ENCODE measurements at regions not wholly inside any gene's neighbourhood (a gene's known extent, or its start where the extent isn't known, plus 50 kb on each side); places are given as distances from the start of the nearest gene placed in this dataset.
"Not testable (repeated sequence)": the region's sequence is repeated elsewhere in the genome, so short reads cannot be mapped to it uniquely, and the experiment has no call there.

- TF ChIP-seq FOS (IDR thresholded peaks at IDR 0.05; ENCODE audit: borderline replicate concordance, insufficient read depth, low read length) (no peak), GATA2 (IDR thresholded peaks at IDR 0.05; ENCODE audit: insufficient read depth, insufficient read length, low read depth, low read length) (no peak), MYC (IDR thresholded peaks at IDR 0.05; ENCODE audit: low read depth, low read length) (no peak)
- intact Hi-C loops (cut with micrococcal nuclease): no loop called here
- no peak overlapping the region for H3K4me2 ChIP-seq (ENCODE audit: insufficient read depth, low read length)
- no peaks in the 10 kb centered on the region for H3K9me1 ChIP-seq (replicated peaks; ENCODE audit: control insufficient read depth, extremely low read depth, insufficient read depth, low read length)
- H3K4me3 ChIP-seq (replicated peaks in 1 of 3; ENCODE audit: insufficient read depth in 1 of 3, low read depth in 1 of 3, low read length in 3 of 3): no peak overlapping the region
- dilution Hi-C loops (cut with MboI; ENCODE audit: extremely low pct_ligation_motif_present, low sequenced_read_pairs): no loop called here
- H2AFZ ChIP-seq (ENCODE audit: low read depth, low read length): no peak overlapping the region
- H3K9me3 ChIP-seq (replicated peaks; ENCODE audit: control insufficient read depth, insufficient read depth, low read length): no peaks in the 10 kb centered on the region
- no peak overlapping the region for H3K9ac ChIP-seq (replicated peaks; ENCODE audit: extremely low read depth, insufficient read depth, low read length)
- CTCF ChIA-PET: no interaction called here
- FAIRE-seq (no peak), DNase-seq (ENCODE audit: low read depth, low spot score) (no peak)
- POLR2A ChIA-PET: no interaction called here
- H3K27me3 ChIP-seq (ENCODE audit: control insufficient read depth in 2 of 2, insufficient read depth in 2 of 2, low read length in 2 of 2): peaks cover 0 to under 1% of the 10 kb centered on the region in 2 experiments
- no peaks in the 10 kb centered on the region for H3K4me1 ChIP-seq (ENCODE audit: control insufficient read depth, extremely low read depth, insufficient read depth, low read length)
- no peaks in the 10 kb centered on the region for H3K79me2 ChIP-seq (ENCODE audit: control insufficient read depth, insufficient read depth, low read length)
- no peaks in the 10 kb centered on the region for H4K20me1 ChIP-seq (replicated peaks; ENCODE audit: control insufficient read depth, extremely low read depth, insufficient read depth, low read length)
- no peak overlapping the region for H3K27ac ChIP-seq (ENCODE audit: insufficient read depth, low read depth, low read length)
- no peaks in the 10 kb centered on the region for H3K36me3 ChIP-seq (ENCODE audit: control insufficient read depth in 2 of 2, extremely low read depth in 1 of 2, insufficient read depth in 2 of 2, low read length in 2 of 2)
- BruUV-seq (replicated peaks): no TSS peak
Observed at GRCh38 chr1:221576268-221576667, 165.6 kb downstream of the DUSP10 start.

- DNase-seq (ENCODE audit: low read depth, low spot score): no peak
- Histone ChIP-seq H3K9ac (replicated peaks; ENCODE audit: extremely low read depth, insufficient read depth, low read length) (no peak overlapping the region), H3K27ac (ENCODE audit: insufficient read depth, low read depth, low read length) (no peak overlapping the region), H3K4me2 (ENCODE audit: insufficient read depth, low read length) (no peak overlapping the region), H2AFZ (ENCODE audit: low read depth, low read length) (no peak overlapping the region), H3K36me3 (ENCODE audit: control insufficient read depth in 2 of 2, extremely low read depth in 1 of 2, insufficient read depth in 2 of 2, low read length in 2 of 2) (no peaks in the 10 kb centered on the region), H3K79me2 (ENCODE audit: control insufficient read depth, insufficient read depth, low read length) (no peaks in the 10 kb centered on the region), H4K20me1 (replicated peaks; ENCODE audit: control insufficient read depth, extremely low read depth, insufficient read depth, low read length) (no peaks in the 10 kb centered on the region), H3K4me1 (ENCODE audit: control insufficient read depth, extremely low read depth, insufficient read depth, low read length) (no peaks in the 10 kb centered on the region), H3K9me1 (replicated peaks; ENCODE audit: control insufficient read depth, extremely low read depth, insufficient read depth, low read length) (no peaks in the 10 kb centered on the region), H3K9me3 (replicated peaks; ENCODE audit: control insufficient read depth, insufficient read depth, low read length) (no peaks in the 10 kb centered on the region), H3K27me3 (ENCODE audit: control insufficient read depth in 2 of 2, insufficient read depth in 2 of 2, low read length in 2 of 2) (peaks cover 0 to 5% of the 10 kb centered on the region in 2 experiments), H3K4me3 (replicated peaks in 1 of 3; ENCODE audit: insufficient read depth in 1 of 3, low read depth in 1 of 3, low read length in 3 of 3) (no peak overlapping the region)
- CTCF ChIA-PET: interaction anchor here (1.4 to 1.5 kb wide), 3 partner anchors 13 to 319 kb away, joined by 3 read pairs; no protein-coding TSS in a partner anchor
- dilution Hi-C loops (cut with MboI; ENCODE audit: extremely low pct_ligation_motif_present, low sequenced_read_pairs) (no loop called here), intact Hi-C loops (cut with micrococcal nuclease) (no loop called here)
- POLR2A ChIA-PET: no interaction called here
- FAIRE-seq: no peak
- no TSS peak for BruUV-seq (replicated peaks)
- no peak for TF ChIP-seq POLR2A (IDR thresholded peaks at IDR 0.05; ENCODE audit: low read depth, low read length)
- no peak for TF ChIP-seq POLR2AphosphoS5 (IDR thresholded peaks at IDR 0.05; ENCODE audit: insufficient read depth, low read depth, low read length)
- no peak for TF ChIP-seq FOS (IDR thresholded peaks at IDR 0.05; ENCODE audit: borderline replicate concordance, insufficient read depth, low read length)
- TF ChIP-seq MAX (IDR thresholded peaks at IDR 0.05; ENCODE audit: insufficient read depth, insufficient read length): no peak
- no peak for TF ChIP-seq GATA2 (IDR thresholded peaks at IDR 0.05; ENCODE audit: insufficient read depth, insufficient read length, low read depth, low read length)
- TF ChIP-seq JUN (IDR thresholded peaks at IDR 0.05; ENCODE audit: borderline replicate concordance, insufficient read depth, insufficient read length, low read depth): no peak
- no peak for TF ChIP-seq CTCF (IDR thresholded peaks at IDR 0.05; ENCODE audit: extremely low read depth in 1 of 2, insufficient read depth in 1 of 2, low read depth in 1 of 2, low read length in 2 of 2)
- TF ChIP-seq EZH2 (IDR thresholded peaks at IDR 0.05; ENCODE audit: borderline replicate concordance, low read depth, low read length, severe bottlenecking): no peak
- no peak for TF ChIP-seq MYC (IDR thresholded peaks at IDR 0.05; ENCODE audit: low read depth, low read length)
Observed at GRCh38 chr1:221583465-221583864, 158.4 kb downstream of the DUSP10 start.

DNA sequence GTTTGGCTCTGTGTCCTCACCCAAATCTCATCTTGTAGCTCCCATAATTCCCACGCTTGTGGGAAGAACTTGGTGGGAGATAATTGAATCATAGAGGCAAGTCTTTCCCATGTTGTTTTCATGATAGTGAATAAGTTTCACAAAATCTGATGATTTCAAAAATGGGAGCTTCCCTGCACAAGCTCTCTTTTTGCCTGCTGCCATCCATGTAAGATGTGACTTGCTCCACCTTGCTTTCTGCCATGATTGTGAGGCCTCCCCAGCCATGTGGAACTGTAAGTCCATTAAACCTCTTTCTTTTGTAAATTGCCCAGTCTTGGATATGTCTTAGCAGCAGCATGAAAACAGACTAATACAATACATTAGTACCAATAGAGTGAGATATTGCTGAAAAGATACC, 154.9 kb downstream of the DUSP10 start:
- FAIRE-seq; CTCF ChIA-PET; H3K9me3 ChIP-seq (replicated peaks; ENCODE audit: control insufficient read depth, insufficient read depth, low read length); H3K4me2 ChIP-seq (ENCODE audit: insufficient read depth, low read length); H3K27ac ChIP-seq (ENCODE audit: insufficient read depth, low read depth, low read length); H4K20me1 ChIP-seq (replicated peaks; ENCODE audit: control insufficient read depth, extremely low read depth, insufficient read depth, low read length); POLR2A ChIA-PET; H3K36me3 ChIP-seq (ENCODE audit: control insufficient read depth in 2 of 2, extremely low read depth in 1 of 2, insufficient read depth in 2 of 2, low read length in 2 of 2); H3K4me3 ChIP-seq (replicated peaks in 1 of 3; ENCODE audit: insufficient read depth in 1 of 3, low read depth in 1 of 3, low read length in 3 of 3); H2AFZ ChIP-seq (ENCODE audit: low read depth, low read length); BruUV-seq (replicated peaks); H3K9ac ChIP-seq (replicated peaks; ENCODE audit: extremely low read depth, insufficient read depth, low read length); DNase-seq (ENCODE audit: low read depth, low spot score); H3K4me1 ChIP-seq (ENCODE audit: control insufficient read depth, extremely low read depth, insufficient read depth, low read length); H3K27me3 ChIP-seq (ENCODE audit: control insufficient read depth in 2 of 2, insufficient read depth in 2 of 2, low read length in 2 of 2); intact Hi-C loops (cut with micrococcal nuclease); H3K79me2 ChIP-seq (ENCODE audit: control insufficient read depth, insufficient read depth, low read length); H3K9me1 ChIP-seq (replicated peaks; ENCODE audit: control insufficient read depth, extremely low read depth, insufficient read depth, low read length); dilution Hi-C loops (cut with MboI; ENCODE audit: extremely low pct_ligation_motif_present, low sequenced_read_pairs): not testable (repeated sequence)
